Activated B cell treated with CpG ODN at 0.5 μM for 24 hours (primary cell): ENCODE measurements at regions not wholly inside any gene's neighbourhood (a gene's known extent, or its start where the extent isn't known, plus 50 kb on each side); places are given as distances from the start of the nearest gene placed in this dataset.

Source experiments
- ATAC-seq: fragments of 200-7000 bp; cut with Tn5 transposase; one replicate; pipeline ENCODE4 v1.10.0; 2021; ENCODE audit warnings: low read depth, mild to moderate bottlenecking, moderate library complexity
- CTCF ChIA-PET: fragments of 350-600 bp; sonication (Branson Sonifier 250); formaldehyde crosslinking; loops from one replicate; lab custom pipeline; 2021; ENCODE audit warnings: antibody characterized with exemption; lab: Charles Lee
- POLR2A ChIA-PET: fragments of 350-600 bp; sonication (Branson Sonifier 250); formaldehyde crosslinking; loops from one replicate; lab custom pipeline; 2021; ENCODE audit warnings: antibody characterized with exemption; lab: Charles Lee
- DNase-seq: peaks from one replicate; pipeline ENCODE4 v3.0.0; 2022
- H3K27ac Mint-ChIP-seq: one replicate; pipeline ENCODE4 v1.8.0; 2020; ENCODE audit warnings: mixed read lengths
- H3K27me3 Mint-ChIP-seq: one replicate; pipeline ENCODE4 v1.8.0; 2021; ENCODE audit warnings: mixed read lengths
- H3K36me3 Mint-ChIP-seq: one replicate; pipeline ENCODE4 v1.8.0; 2021; ENCODE audit warnings: low read depth, mixed read lengths
- H3K4me1 Mint-ChIP-seq: one replicate; pipeline ENCODE4 v1.8.0; 2021; ENCODE audit warnings: mixed read lengths
- H3K4me3 Mint-ChIP-seq: one replicate; pipeline ENCODE4 v1.8.0; 2020; ENCODE audit warnings: mild to moderate bottlenecking, mixed read lengths
- H3K9me3 Mint-ChIP-seq: one replicate; pipeline ENCODE4 v1.8.0; 2020; ENCODE audit warnings: mixed read lengths
- intact Hi-C: fragments of 100-400 bp; cut with micrococcal nuclease; formaldehyde crosslinking; loops from one replicate; pipeline ENCODE4 v1.15.1; 2024
- TF ChIP-seq, protein P1 (sequence below): fragments of 200-600 bp; IDR thresholded peaks from one replicate; pipeline ENCODE4 v1.8.0; 2022; ENCODE audit warnings: antibody characterized with exemption, mild to moderate bottlenecking

DNA sequence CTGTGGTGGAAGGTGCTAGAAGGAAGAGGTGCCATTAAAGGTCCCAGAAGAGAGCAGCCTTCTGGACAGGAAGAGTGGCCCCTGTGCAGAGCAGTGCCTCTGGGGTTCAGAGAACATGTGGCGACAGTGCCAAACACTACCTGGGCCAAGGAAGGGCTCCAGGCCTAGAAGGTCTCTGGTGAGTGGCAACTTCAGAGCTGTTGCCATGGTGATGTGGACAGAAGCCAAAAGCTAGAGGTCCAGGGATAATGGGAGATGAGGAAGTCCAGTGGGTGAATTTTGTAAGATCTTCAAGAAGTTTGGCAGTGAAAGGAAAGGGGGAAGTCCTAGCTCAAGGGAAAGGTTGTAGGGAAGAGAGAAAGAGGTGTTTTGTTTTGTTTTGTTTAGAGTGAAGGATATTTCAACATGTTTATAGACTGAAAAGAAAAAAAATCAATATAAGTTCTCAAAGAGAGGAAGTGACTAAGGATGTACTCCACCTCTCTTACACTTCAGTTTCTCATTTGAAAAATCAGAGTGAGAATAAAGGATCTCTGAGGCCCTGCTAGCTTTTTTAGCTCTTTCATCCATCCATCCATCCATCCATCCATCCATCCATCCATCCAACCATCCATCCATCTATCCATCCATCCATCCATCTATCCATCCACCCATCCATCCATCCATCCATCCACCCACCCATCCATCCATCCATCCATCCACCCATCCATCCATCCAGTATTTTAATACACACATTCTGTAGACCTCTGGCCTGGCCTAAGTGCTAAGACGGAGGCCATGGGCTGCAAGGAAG, 77.1 kb upstream of the DUSP5 start:
- Mint-ChIP-seq H3K27me3 (peaks cover 11% of the 10 kb centered on the region), H3K27ac (no peak overlapping the region), H3K9me3 (no peaks in the 10 kb centered on the region), H3K4me1 (peaks cover 49% of the 10 kb centered on the region), H3K36me3 (no peaks in the 10 kb centered on the region), H3K4me3 (no peak overlapping the region)
- ChIA-PET POLR2A (interaction anchor here (1.5 to 3.1 kb wide), 2 partner anchors 65 to 79 kb away, joined by 3 to 17 read pairs; no protein-coding TSS in a partner anchor), CTCF (interaction anchor here (1.1 kb wide), 1 partner anchor 66 kb away, joined by 5 read pairs; no protein-coding TSS in a partner anchor)
- DNase-seq (no peak), ATAC-seq (no peak)
- intact Hi-C loops, result no loop called here
- TF ChIP-seq, protein P1, sequence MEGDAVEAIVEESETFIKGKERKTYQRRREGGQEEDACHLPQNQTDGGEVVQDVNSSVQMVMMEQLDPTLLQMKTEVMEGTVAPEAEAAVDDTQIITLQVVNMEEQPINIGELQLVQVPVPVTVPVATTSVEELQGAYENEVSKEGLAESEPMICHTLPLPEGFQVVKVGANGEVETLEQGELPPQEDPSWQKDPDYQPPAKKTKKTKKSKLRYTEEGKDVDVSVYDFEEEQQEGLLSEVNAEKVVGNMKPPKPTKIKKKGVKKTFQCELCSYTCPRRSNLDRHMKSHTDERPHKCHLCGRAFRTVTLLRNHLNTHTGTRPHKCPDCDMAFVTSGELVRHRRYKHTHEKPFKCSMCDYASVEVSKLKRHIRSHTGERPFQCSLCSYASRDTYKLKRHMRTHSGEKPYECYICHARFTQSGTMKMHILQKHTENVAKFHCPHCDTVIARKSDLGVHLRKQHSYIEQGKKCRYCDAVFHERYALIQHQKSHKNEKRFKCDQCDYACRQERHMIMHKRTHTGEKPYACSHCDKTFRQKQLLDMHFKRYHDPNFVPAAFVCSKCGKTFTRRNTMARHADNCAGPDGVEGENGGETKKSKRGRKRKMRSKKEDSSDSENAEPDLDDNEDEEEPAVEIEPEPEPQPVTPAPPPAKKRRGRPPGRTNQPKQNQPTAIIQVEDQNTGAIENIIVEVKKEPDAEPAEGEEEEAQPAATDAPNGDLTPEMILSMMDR, result no peak

DNA sequence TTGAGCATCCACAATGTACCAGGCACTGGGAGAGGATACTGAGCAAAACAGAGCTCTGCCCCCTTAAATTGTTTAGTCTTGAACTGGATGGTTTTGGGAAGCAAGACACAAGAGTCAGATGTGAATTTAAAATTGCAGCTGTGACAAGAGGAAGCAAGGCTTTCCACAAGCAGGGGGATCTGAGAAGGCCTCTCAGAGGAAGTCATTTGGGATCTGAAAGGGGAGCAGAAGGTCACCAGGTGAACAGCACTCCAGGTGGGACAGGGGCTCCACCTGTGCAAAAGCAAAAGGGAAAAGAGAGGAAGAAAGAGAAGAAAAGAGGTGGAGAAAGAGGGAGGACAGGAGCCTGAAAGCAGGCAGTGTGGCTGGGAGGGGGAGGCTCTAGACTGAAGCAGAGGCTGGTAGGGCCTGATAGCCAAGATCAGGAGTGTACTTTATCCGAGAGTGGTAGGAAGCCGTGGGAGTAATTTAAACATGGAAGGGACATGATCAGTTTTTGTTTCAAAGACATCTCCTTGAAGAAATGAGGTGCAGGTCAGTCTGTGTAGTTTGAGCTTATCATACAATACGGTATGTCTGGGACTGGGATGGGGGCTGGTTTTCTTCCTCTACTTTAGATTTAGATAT, 76.1 kb upstream of the DUSP5 start:
- Mint-ChIP-seq H3K27ac (peak overlapping the region; percentile 15), H3K9me3 (no peaks in the 10 kb centered on the region), H3K4me3 (no peak overlapping the region), H3K27me3 (peaks cover 11% of the 10 kb centered on the region), H3K4me1 (peaks cover 51% of the 10 kb centered on the region), H3K36me3 (no peaks in the 10 kb centered on the region)
- CTCF ChIA-PET, result interaction anchor here (1.1 kb wide), 1 partner anchor 67 kb away, joined by 5 read pairs; no protein-coding TSS in a partner anchor
- DNase-seq, result no peak
- intact Hi-C loops, result no loop called here
- POLR2A ChIA-PET, result interaction anchor here (0.5 to 4.7 kb wide), 3 partner anchors 7 to 66 kb away, joined by 3 to 23 read pairs (median 17); no protein-coding TSS in a partner anchor
- no peak for ATAC-seq
- TF ChIP-seq, protein P1, result no peak

DNA sequence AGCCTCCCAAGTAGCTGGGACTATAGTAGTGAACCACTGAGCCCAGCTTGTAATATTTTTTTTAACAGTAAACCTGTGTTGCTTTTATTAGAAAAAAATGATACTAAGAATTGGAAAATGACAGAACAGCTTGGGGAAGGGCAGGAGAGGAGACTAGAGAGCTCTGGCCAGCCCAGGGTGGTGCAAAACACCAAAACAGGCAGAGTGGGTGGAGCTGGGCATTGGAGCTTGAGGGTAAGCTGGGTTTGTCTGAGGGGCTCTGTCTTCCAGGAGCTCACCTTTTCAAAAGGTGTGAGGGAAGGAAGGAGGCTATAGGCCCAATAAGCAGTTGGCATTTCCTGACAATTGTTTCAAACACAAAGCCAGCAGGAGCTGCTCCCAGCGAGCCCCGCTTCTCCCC, 75.2 kb upstream of the DUSP5 start:
- H3K9me3 Mint-ChIP-seq, result no peaks in the 10 kb centered on the region
- ChIA-PET CTCF (no interaction called here), POLR2A (interaction anchor here (0.5 to 4.7 kb wide), 5 partner anchors 8 to 107 kb away, joined by 3 to 23 read pairs (median 3); no protein-coding TSS in a partner anchor)
- peaks cover 11% of the 10 kb centered on the region for H3K27me3 Mint-ChIP-seq
- DNase-seq (no peak), ATAC-seq (no peak)
- H3K36me3 Mint-ChIP-seq, result no peaks in the 10 kb centered on the region
- intact Hi-C loops, result no loop called here
- TF ChIP-seq, protein P1, result no peak
- H3K4me3 Mint-ChIP-seq, result no peak overlapping the region
- H3K27ac Mint-ChIP-seq, result no peak overlapping the region
- peaks cover 57% of the 10 kb centered on the region for H3K4me1 Mint-ChIP-seq

DNA sequence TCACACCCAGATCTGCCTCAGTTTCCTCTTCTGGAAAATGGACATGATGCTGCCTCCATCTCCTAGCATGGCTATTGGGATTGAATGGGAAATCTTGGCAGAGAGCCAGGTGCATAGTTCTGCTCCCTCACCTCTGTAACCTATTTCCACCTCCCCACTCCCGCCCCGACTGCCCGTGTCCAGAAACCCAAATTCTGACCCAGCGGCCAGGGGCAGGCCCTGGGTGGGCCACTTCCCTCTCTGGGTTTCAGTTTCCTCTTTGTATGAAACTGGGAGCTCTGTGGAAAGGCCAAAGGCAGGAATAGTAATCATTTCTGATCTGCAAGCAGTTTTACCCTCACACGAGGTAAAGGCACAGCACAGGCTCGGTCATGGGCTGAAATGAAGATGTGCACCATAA, 74.1 kb upstream of the DUSP5 start:
- CTCF ChIA-PET, result no interaction called here
- H3K27ac Mint-ChIP-seq, result no peak overlapping the region
- intact Hi-C loops, result no loop called here
- H3K36me3 Mint-ChIP-seq, result no peaks in the 10 kb centered on the region
- H3K9me3 Mint-ChIP-seq, result no peaks in the 10 kb centered on the region
- POLR2A ChIA-PET, result interaction anchor here (1.0 to 4.7 kb wide), 2 partner anchors 9 to 69 kb away, joined by 5 to 23 read pairs; no protein-coding TSS in a partner anchor
- ATAC-seq (no peak), DNase-seq (no peak)
- no peak overlapping the region for H3K4me3 Mint-ChIP-seq
- peaks cover 57% of the 10 kb centered on the region for H3K4me1 Mint-ChIP-seq
- TF ChIP-seq, protein P1, result no peak
- peaks cover 11% of the 10 kb centered on the region for H3K27me3 Mint-ChIP-seq
